Fibroblast of skin of scalp (primary cell): ENCODE measurements at regions not wholly inside any gene's neighbourhood (a gene's known extent, or its start where the extent isn't known, plus 50 kb on each side); places are given as distances from the start of the nearest gene placed in this dataset.
"Not testable (repeated sequence)": the region's sequence is repeated elsewhere in the genome, so short reads cannot be mapped to it uniquely, and the experiment has no call there.

ENCODE experiments used
- DNase-seq: peaks from one replicate; pipeline ENCODE4 v3.0.0-alpha.2; 2013

GRCh38 chr1:187038784-187039183, 210.0 kb downstream of the PLA2G4A start:
- DNase-seq, result no peak

- DNase-seq, result no peak
These were observed 212.4 kb downstream of the PLA2G4A start for GRCh38 chr1:187041104-187041503.

GRCh38 chr1:187042538-187042937, 213.8 kb downstream of the PLA2G4A start:
- DNase-seq, result peak; percentile 3

- not testable (repeated sequence) for DNase-seq
These were observed 214.7 kb downstream of the PLA2G4A start for GRCh38 chr1:187043433-187043832.

- DNase-seq, result no peak
These were observed 215.7 kb downstream of the PLA2G4A start for GRCh38 chr1:187044411-187044810.

- DNase-seq, result no peak
These were observed 216.6 kb downstream of the PLA2G4A start for GRCh38 chr1:187045371-187045770.

GRCh38 chr1:187046293-187046692, 217.5 kb downstream of the PLA2G4A start:
- no peak for DNase-seq

- no peak for DNase-seq
These were observed 218.5 kb downstream of the PLA2G4A start for GRCh38 chr1:187047298-187047697.

- DNase-seq, result peak; percentile 31
These were observed 223.0 kb downstream of the PLA2G4A start for GRCh38 chr1:187051618-187052232.

- no peak for DNase-seq
These were observed 225.1 kb downstream of the PLA2G4A start for GRCh38 chr1:187053876-187054275.

- DNase-seq, result no peak
These were observed 226.4 kb downstream of the PLA2G4A start for GRCh38 chr1:187054862-187055757.

GRCh38 chr1:187063271-187063670, 234.5 kb downstream of the PLA2G4A start:
- DNase-seq, result no peak

- no peak for DNase-seq
These were observed 238.4 kb downstream of the PLA2G4A start for GRCh38 chr1:187067160-187067559.

- no peak for DNase-seq
These were observed 241.3 kb downstream of the PLA2G4A start for GRCh38 chr1:187070076-187070475.

GRCh38 chr1:187072262-187073034, 243.7 kb downstream of the PLA2G4A start:
- DNase-seq, result not testable (repeated sequence)

- DNase-seq, result not testable (repeated sequence)
These were observed 244.3 kb downstream of the PLA2G4A start for GRCh38 chr1:187073035-187073560.

GRCh38 chr1:187073634-187074245, 245.0 kb downstream of the PLA2G4A start:
- not testable (repeated sequence) for DNase-seq

GRCh38 chr1:187074445-187075048, 245.8 kb downstream of the PLA2G4A start:
- DNase-seq, result no peak

GRCh38 chr1:187076922-187077321, 248.2 kb downstream of the PLA2G4A start:
- no peak for DNase-seq

- no peak for DNase-seq
These were observed 249.6 kb downstream of the PLA2G4A start for GRCh38 chr1:187078321-187078720.

GRCh38 chr1:187078916-187079315, 250.2 kb downstream of the PLA2G4A start:
- DNase-seq, result no peak

- no peak for DNase-seq
These were observed 250.6 kb downstream of the PLA2G4A start for GRCh38 chr1:187079330-187079729.
